GM21717 (cell line): ENCODE measurements at regions not wholly inside any gene's neighbourhood (a gene's known extent, or its start where the extent isn't known, plus 50 kb on each side); places are given as distances from the start of the nearest gene placed in this dataset.

Source experiments
- ATAC-seq: cut with Tn5 transposase; IDR thresholded peaks from one replicate; pipeline ENCODE4 v1.9.1; 2021; ENCODE audit warnings: mild to moderate bottlenecking, moderate library complexity; ENCODE audit not compliant: unreplicated experiment

DNA sequence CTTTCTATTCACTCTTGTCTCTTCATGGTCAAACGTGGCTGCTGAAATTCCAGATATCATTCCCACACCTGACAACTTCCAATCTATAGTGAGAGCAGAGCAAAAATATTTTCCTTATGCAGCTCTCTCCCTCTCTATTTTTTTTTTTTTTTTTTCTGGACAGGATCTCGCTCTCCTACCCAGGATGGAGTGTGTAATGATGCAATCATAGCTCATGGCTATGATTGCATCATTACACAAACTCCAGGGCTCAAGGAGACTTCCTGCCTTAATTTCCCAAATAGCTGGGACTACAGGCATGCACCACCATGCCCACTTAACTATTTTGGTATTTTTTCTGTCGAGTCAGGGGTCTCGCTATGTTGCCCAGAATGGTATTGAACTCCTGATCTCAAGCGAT is 1398.9 kb downstream of the AACS start:
- ATAC-seq = no peak

DNA sequence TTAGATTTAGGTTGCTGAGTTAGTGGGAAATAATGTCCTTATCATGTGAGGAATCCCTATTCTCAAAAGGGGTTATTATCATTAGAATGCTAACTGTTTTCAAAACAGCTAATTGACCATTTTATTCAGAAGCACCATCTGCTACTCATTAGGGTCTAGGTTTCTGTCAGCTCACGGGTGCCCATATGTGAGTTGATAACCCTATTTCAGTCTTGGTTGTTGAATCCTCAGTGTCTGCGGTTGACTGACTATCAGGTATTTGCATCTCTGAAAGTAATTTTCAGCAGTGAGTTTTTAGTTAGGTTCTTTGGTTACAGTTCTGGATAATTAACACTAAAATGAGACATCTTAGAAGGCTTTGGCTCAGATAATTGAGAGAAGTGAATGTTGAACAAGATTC is 1404.0 kb downstream of the AACS start:
- ATAC-seq = no peak

DNA sequence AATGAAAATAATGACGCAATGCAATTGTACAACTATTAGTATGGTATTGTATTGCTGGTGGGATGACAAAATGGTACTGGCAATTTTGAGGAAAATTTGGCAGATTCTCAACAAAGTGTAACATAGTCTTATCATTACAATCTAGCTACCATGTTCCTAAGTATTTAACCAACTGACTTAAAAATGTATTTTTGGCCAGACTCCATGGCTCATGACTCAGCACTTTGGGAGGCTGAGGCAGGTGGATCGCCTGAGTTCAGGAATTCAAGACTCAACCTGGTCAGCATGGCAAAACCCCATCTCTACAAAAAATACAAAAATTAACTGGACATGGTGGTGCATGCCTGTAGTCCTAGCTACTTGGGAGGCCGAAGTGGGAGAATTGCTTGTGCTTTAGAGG is 1409.5 kb downstream of the AACS start:
- no peak for ATAC-seq

DNA sequence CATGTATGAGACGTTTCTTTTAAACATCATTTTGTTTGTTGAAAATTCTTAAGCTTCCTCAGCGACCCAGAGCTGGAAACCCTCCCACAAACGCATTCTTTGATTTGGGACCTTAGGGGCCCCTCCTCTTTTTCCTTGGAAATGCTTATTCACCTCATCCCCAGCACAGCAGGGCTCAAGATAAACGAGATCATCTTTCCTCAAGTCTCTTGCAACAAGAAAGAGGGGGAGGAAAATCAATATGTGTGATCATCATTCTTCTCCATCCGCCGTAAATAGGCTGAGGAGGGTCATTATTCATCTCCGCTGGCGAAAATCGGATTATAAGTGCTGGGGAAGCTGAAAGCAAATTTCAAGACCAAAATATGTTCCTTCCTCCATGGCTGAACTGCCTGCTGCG is 1415.2 kb downstream of the AACS start:
- no peak for ATAC-seq

DNA sequence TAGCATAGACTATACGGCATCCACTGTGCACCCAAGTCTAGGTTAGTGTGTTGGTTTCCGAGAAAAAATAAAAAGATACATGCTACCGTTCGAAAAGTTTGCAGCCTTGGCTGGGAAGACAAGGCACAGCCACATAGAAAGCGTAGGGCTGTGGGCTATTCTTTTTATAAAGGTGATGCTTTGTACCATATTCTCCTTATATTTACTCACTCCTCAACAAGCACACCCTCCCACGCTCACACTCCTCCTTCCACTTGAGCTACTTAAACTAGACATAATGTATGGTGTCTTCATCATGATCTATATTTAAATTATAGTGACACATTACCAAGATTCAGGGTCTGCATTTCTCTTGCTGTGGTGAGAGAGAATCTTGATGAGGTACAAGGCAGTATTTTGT is 1416.5 kb downstream of the AACS start:
- ATAC-seq = no peak

DNA sequence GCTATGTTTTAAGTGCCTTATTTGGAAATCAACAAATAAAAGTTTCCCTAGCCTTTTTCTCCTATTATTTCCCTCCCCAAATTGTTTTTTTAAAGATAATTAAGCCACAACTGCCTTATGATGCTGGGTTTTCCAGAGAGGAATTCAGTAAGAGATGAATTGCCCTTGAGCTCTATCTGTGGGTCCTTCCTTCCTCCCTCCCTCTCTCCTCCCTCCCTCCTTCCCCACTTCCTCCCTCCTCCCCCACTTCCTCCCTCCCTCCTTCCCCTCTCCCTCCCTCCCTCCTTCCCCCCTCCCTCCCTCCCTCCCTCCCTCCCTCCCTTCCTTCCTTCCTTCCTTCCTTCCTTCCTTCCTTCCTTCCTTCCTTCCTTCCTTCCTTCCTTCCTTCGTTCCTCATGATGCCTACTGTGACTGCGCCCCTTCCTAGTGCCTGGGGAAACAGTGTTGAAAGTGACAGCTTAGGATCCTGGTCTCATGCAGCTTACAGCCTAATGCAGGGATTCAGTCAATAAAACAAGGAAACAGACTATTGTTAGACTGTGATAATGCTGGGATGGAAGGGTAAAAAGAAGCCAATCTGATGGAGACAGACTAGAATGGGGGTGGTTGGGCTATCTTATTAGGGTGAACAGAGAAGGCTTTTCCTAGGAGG is 1417.1 kb downstream of the AACS start:
- no peak for ATAC-seq

GRCh38 chr12:126483145-126484068 is 1418.2 kb downstream of the AACS start:
- no peak for ATAC-seq

- no peak for ATAC-seq
These were observed 1422.3 kb downstream of the AACS start for GRCh38 chr12:126487431-126487980.

DNA sequence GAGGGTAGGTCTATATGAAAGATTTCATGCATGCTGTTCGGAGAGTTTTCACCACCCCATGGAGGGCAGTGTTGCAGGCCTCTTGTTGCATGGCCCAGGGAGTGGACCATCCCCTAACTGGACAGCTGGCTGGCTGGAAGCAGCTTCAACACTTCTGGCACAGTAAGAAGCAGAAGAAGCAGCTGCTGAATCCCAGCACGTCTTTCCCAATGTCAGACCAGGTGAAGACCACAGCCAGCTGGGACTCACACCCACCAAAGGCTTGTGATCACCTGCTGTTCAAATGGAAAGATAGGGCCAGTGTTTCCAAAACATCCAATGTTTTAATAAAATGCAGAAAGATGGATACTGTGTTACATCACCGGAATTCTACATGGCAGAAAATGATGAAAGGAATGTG is 1423.6 kb downstream of the AACS start:
- no peak for ATAC-seq

DNA sequence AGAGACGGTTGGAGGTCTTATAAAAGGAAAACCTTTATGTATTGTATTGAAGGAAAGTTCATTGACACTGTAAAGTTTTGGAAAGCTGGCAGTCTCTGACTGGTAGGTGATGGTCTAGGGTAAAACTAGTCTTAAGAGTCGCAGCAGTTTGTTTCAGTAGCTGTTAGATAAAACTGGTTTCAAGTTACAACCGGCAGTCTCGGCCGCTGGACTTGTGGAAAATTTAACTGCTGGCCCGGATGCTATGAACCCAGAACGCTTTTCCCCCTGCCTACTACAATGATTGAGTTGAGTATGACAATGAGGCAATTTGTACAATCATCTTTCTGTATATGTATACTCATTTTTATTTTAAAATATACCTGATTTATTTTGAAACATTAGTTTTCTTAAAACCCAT is 1426.9 kb downstream of the AACS start:
- ATAC-seq = no peak

DNA sequence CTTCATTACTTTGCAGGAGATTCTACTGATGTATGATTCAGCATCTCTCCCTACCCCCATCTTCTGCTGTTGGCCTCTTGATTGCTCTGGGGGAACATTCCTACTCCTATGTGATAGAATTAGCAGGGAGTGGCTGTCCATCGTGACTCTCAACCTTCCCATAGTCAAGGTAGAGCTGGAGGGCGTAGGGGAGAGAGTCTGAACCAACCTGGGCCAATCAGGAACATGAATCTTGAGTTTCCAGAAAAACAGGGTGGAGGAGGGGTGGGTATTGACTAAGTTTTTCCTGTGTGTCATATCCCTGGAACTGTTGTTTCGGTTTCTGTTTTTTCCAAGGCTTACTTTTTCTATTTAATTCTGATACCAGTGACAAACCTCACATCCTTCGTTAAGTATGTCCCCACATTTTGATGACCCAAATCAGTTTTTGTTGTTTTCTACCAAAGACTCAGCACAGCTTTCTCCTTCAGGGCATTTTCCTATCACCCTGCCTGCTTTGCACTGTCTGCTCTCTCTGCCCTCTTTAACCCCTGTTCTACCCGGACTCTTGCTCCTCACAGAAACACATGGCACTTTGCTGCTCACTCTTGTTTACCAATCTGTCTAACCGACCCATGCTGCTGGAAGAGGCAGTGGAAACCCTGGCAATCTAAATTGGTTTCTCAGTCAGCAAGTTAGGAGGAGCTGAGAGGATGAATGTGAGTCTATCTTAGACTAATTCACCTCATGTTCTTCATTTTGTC is 1428.3 kb downstream of the AACS start:
- ATAC-seq = no peak

DNA sequence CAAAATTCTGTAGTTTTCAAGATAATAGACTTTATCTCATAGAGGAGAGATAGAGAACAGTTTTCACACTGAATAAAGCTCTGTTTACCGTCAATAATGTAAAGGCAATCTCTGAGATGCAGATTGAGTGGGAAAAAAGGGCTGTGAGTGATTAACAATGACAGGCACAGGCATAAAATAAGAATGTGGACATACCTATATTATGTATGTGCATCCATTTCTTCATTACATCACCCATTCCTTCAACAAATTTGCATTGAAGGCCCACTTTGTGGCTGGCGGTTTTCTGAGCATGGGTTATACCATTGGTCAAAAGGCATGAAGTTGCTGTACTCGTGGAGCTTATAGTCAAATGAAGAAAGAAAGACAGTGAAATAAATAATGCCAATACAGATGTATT is 1431.0 kb downstream of the AACS start:
- no peak for ATAC-seq

- ATAC-seq = no peak
These were observed 1441.4 kb downstream of the AACS start for GRCh38 chr12:126506426-126507182.

DNA sequence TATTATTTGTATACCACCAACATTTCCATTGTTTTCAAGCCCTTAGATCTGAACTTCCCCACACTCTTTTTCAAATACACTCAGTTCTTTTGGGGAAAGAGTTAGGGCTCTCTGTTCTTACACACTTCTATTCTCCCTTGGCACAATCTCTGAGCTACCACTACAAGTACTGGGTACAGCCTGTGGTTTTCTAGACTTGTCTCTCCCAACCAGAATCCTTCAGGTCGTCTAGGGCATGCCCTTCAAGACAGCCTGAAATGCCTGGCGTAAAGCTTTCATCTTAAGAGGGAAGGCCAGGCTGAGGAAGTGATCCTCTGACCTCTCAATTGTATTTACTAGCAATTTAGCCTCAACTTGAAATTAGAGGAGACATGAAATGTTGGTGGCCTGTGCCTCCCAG is 1442.0 kb downstream of the AACS start:
- no peak for ATAC-seq

- no peak for ATAC-seq
These were observed 1444.3 kb downstream of the AACS start for GRCh38 chr12:126509572-126509971.

- no peak for ATAC-seq
These were observed 1445.4 kb downstream of the AACS start for GRCh38 chr12:126510630-126511029.

- ATAC-seq = no peak
These were observed 1448.0 kb downstream of the AACS start for GRCh38 chr12:126512916-126513913.

GRCh38 chr12:126518596-126519200 is 1453.5 kb downstream of the AACS start:
- no peak for ATAC-seq

- no peak for ATAC-seq
These were observed 1454.6 kb downstream of the AACS start for GRCh38 chr12:126519833-126520232.
